Stimulated activated CD8-positive, alpha-beta memory T cell treated with anti-CD3 and anti-CD28 coated beads, Interleukin-4, amount 100 ng/mL, for 48 hours (primary cell): ENCODE measurements at regions not wholly inside any gene's neighbourhood (a gene's known extent, or its start where the extent isn't known, plus 50 kb on each side); places are given as distances from the start of the nearest gene placed in this dataset.
"Not testable (repeated sequence)": the region's sequence is repeated elsewhere in the genome, so short reads cannot be mapped to it uniquely, and the experiment has no call there.

ENCODE experiments used
- DNase-seq: peaks from one replicate; pipeline ENCODE4 v3.0.0-alpha.2; 2020

DNA sequence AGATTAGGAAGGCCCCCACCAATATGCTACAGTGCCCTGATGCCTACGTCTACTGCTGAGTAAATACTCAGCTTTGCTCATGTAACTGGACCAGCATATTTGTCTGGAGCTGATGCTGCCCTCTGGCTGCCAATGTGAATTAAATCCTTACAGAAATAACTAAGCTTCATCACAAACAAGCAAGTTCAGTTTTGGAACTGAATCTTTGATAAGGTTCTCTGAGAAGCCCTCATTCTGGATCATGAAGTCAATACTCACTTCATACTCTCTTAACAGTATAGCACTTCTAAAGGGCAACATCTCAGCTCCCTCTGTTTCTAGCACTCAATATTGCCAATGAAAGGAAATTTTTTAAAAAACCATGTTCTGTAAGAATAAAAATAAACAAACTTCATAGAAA lies 246.7 kb downstream of the ETV1 start:
- no peak for DNase-seq

DNA sequence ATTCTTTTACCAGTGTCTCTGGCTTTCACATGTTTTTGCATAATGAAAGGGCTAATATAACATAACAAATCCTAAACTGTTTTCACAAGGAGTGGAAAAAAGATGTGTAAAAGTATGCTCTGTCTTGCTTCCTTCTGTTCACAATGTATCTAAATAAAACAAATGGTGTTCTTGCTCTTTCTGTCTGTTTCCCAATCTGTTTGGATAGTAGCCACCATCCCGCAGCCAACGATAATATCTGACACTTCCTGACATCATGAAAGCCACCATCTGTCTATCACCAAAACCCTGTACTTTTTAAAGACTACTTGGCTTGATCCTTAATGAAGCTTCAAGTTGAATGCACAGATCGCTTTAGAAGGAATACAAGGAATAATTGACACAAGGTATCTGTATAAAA lies 246.2 kb downstream of the ETV1 start:
- DNase-seq = no peak

DNA sequence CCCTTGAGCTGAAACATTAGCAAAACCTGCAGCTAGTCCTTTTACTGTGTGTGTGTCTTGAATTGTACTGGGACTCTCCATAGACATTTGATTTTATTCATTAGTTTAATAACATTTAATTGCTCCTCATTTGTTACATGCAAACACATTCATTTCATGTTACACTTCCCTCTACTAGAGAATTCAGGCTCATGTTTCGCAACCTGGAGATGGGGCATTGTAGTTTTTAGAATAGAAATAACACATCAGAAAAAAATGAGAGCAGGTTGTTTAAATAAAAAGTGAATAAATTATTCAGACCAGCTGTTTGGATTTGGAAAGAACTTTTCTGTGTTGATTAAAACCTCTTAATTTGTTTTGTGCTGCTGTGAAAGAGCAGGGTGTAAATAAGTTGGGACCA lies 243.9 kb downstream of the ETV1 start:
- DNase-seq = no peak

DNA sequence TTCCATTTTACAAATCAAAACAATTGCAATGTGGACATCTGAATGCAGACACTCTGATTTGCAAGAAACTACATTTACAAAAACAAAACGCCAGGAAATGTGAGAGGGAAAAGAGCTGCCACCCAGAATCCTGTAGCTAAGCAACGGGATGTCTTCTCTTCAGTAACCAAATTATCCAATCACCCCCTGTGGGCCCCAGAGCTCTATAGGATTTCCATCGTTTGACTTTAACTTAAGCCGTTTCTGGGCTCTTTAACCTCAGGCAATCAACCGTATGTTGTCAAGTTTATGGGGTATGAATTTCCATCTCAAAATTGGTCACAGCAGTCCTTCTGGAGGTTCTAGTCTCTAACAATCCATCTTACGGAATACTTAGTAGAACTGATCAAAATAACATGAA lies 240.5 kb downstream of the ETV1 start:
- no peak for DNase-seq

DNA sequence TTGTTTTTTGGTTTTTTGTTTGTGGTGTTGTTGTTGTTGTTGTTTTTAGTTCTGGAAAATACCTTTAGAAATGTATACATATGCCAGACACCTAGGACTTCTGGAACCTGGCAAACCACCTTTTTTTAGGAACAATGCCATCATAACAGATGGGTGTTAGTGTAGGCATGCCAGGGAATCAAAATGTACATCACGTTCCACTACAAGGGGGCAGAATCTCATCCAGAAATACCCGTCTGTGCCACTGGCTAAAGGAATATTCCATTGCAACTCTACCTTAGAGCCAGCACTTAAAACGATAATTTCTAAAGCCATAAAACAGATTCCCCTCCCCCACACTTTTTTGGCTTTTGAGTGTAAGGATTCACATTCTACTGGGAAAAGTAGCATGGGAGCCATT lies 239.8 kb downstream of the ETV1 start:
- no peak for DNase-seq

DNA sequence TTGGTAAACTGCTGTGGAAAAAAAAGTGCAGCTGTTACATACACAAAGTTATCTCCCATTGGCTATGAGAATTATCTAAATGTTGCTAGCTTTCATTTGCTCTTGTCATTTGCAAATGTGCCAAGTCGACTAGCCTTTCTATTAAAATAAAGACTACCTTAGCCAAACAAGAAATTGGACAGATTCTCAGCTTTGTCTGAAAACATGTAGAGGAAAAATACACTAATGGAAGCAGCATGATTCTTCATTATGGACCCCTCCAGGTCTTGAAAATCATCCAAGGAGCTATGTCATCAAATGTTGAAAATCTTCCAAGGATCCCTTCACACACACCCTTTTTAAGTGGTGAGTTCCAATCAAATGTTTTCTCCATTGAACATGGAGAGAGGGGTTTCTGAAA lies 237.7 kb downstream of the ETV1 start:
- no peak for DNase-seq

DNA sequence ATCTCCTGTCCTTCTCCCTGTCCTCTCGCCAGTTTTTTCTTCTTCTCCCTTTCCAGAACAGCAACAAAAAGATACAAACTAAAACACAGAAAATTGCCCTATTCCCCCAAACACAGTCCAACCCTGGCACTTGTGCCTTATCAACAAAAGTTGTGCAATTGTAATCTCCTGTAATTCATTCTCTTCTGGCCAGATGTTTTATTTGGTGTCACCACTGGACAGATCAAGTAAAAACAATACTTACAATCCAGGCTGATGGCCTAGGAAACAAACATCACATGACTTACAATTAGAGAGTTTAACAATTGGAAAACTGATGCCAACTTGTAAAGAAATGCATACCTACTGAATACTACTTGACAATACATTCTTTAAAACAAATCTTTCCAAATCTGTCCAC lies 231.6 kb downstream of the ETV1 start:
- no peak for DNase-seq

DNA sequence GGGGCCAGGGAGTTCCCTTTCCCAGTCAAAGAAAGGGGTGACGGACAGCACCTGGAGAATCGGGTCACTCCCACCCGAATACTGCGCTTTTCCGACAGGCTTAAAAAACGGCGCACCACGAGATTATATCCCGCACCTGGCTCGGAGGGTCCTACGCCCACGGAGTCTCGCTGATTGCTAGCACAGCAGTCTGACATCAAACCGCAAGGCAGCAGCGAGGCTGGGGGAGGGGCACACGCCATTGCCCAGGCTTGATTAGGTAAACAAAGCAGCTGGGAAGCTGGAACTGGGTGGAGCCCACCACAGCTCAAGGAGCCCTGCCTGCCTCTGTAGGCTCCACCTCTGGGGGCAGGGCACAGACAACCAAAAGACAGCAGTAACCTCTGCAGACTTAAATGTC lies 223.6 kb downstream of the ETV1 start:
- not testable (repeated sequence) for DNase-seq

DNA sequence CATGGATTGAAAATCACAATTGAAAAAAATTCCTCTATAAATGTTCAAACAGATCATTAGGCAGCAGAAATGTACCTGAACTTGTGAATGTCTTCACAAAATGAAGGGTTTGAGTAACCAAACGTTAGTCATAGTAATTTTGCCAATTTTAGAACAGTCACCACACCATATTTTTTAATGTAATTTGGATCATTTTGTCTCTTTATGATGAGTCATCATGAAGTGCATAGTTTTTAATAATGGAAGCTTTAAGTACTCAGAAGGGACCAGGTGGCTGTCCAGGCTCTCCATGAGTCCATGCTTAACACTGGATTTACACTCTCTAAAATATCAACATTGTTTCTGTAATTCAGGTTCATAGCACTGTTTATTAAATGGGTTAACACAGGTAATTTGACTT lies 219.2 kb downstream of the ETV1 start:
- no peak for DNase-seq

DNA sequence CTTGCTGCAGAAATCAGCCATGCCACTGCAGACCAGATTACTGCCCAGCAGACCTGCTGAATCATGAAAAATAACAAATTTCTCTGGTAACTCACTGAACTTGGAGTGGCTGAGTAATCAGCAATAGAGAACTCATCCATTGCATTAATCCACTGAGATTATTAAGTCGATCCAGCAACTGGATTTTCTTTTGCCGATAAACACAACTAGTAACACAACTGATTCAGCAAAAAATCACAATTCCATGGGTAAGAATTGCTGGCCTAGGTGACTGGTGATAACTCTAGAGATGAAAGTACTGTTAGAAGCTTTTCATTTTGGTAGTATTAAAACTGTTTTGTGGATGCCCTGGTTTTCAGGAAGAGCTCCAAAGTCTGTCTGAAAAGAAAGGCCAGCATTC lies 214.5 kb downstream of the ETV1 start:
- DNase-seq = no peak

DNA sequence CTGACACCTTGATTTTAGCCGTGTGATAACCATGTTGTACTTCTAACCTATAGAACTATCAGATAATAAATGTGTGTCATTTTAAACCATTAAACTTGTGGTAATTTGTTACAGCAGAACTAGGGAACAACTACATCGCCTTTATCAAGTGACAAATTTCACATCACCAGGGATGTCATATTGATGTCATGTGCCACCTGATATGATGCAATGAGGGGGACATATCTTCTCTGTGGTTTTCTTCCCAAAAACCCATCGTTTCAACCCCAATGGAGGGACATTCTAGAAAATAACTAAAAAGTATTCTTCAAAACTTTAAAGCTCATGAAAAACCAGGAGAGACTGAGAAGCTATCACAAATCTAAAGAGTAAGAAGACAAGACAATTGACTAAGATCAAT lies 212.2 kb downstream of the ETV1 start:
- DNase-seq = no peak

DNA sequence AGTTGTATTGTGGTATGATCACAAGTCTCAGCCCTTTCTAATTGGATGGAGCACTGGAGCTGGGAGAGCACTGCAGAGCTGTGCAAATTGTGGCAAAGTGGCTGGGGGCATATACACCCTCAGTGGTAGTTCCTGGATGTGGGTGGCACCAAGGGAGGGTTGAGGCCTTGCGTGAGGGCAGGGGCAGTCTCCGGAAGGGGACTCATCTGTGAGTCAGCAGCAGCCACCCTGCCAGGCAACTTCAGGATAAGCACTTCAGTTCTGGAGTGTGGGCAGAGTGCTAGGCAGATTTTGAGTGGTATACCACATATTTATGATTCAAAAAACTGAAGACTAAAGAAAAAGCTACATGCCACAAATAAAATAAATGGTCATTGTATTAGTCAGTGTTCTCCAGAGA lies 210.5 kb downstream of the ETV1 start:
- DNase-seq = peak; percentile 24

DNA sequence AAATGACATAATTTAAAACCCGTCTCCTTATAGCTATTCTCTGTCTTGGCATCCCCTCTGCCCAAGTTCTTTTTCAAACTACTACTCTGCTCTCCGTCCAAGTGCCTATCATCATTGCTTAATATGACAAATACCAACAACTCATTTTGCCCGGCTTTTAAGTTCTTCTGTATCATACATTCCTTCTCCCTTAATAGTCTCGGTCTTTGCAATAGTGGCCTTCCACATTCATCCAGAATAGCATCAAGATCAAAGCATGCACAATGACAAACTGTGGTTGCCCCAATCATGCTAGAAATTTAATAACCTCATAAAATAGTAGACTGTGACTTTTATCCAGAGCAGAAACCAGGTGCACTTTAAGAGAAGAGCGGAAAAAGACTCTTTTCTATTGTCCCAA lies 198.9 kb downstream of the ETV1 start:
- DNase-seq = no peak

DNA sequence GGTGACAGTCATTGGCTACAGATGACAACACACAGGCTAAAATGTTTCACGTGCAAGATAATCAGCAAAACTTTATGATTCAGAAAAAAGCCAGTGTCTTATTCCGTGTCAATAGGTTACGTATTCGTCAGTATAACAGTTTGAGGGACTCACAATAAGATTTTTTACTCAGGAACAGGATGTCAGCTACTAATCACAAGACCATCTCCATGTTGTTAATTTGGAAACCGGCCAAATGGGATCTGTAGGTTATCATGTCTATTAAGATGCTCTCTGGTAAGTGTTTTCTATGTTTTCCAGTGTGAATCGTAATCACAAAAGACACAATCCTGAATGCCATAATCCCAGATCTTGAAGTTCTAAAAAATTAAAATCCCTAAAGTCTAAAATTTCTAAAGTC lies 197.3 kb downstream of the ETV1 start:
- no peak for DNase-seq

DNA sequence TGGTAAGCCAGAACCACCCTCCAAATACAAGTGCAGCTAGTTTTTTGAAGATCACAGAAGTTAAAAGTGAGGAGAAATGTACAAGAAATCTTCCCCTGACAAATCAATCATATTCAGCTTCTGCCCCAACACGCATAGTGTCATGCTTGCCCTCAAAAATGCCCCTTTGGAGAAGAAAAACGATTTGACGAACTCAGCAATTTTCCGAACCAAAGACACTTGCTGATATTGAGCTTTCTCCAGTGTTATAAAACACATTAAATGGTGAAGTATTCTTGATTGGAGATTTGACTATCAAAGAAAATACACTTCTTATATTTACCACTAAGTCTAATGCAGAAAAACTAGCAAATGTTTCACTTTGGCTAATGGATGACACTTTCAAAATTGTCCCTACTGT lies 195.5 kb downstream of the ETV1 start:
- DNase-seq = no peak

DNA sequence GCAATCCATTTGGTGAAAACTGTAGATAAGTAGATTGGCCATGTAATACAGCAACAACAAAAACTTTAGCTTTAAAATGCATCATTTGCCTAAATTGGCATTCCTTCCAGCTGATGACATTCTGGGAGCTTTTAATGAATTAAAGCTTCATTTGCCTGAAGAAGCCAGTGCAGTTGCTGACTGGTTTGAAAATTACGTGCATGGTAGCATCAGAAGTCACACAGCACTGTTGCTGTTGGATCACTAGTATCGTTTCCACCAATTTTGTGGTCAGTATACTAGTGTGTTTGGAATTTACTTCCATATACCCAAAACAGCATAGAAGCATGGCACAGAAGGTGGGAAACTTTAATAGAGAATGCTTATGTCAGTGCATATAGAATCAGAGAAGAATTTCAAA lies 194.9 kb downstream of the ETV1 start:
- DNase-seq = no peak

DNA sequence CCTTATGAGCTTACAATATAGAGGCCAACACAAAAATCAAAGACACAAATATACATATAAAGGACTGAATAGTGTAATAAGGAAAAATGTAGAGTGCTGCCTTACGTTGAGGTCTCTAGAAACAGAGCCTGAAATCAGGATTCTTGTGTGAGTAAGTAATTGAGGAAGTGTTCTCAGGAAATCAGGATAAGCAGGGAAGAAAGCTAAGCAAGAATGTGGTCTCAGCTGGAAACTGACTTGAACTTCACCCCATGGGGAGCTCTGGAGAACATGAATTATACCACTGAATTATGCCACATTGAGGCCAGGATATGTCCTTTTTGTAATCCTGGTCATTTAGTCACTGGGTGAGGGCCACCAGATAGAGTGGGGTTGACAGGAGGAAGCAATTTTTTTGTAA lies 191.9 kb downstream of the ETV1 start:
- no peak for DNase-seq

DNA sequence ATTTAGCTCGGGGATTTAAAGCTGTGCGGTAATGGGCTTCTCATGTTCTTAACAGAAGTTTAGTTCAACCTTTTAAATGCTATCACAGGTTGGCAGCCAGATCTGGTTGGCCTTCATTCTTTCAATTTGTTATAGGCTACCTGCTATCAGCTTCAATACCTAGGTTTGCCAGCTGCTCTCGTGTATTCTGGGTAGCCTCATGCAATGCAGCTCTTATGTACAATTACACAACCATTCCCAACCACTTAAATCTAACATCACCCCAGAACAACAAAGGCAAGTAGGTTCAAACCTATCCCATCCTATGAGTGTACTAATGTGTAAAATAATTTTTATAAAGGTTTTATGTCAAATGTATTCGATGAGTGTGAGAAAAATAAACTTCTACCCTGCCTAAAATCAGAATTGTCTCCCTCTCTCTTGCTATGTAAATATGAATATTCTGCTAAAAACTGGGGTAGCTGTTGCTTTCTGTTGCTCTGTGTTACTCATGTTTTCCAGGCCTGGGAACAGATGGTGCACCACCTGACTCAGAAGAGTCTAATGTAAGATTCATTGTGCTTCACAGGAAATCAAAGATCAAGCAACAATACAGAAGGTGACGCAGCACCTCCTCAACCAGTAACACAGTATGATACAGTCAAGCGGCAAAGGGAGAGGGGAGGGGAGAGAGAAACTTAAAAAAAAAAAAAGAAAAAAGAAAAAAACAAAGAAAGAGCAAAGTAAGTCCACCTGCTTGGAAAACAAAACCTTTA lies 188.6 kb downstream of the ETV1 start:
- DNase-seq = no peak

DNA sequence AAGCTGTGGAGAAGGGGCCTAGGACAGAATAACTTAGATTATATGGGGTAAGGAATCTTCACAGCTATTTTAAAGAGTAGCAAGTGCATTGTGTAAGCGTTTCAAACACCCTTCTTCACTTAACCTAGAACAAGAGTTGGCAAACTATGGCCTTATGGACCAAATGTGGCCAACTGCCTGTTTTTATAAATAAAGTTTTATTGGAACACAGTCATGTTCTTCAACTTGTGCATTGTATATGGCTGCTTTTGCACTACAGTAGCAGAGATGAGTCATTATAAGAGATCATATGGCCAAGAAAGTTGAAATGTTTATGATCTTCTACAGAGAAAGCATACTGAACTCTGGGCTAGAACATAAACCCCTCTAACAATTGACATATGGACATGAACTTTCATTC lies 187.8 kb downstream of the ETV1 start:
- no peak for DNase-seq

DNA sequence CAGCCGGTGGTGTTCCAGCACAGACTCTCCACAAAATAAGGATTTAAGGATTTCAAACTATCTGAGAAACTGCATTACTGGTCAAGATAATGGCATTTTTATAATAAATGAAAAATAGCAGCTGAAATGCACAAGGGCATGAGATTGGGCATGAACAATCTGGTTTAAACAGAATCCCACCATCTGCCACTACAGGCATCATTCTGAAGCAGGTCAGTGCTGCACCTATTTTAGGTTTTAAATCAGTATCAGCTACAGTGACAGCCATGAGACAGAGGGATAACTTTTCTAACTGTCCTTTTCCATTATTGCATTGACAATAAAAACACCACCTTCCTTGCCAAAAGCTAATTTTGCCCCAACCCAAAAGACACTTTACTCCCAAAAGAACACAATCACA lies 186.8 kb downstream of the ETV1 start:
- DNase-seq = no peak

DNA sequence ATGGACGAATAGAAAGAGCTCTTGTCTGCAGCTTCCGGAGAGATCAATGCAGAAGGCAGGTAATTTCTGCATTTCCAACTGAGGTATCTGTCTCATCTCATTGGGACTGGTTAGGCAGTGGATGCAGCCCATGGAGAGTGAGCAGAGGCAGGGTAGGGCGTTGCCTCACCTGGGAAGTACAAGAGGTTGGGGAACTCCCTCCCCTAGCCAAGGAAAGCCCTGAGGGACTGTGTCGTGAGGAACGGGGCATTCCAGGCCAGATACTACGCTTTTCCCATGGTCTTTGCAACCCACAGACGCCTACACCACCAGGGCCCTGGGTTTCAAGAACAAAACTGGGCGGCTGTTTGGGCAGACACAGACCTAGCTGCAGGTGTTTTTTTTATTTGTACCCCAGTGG lies 186.3 kb downstream of the ETV1 start:
- DNase-seq = no peak

DNA sequence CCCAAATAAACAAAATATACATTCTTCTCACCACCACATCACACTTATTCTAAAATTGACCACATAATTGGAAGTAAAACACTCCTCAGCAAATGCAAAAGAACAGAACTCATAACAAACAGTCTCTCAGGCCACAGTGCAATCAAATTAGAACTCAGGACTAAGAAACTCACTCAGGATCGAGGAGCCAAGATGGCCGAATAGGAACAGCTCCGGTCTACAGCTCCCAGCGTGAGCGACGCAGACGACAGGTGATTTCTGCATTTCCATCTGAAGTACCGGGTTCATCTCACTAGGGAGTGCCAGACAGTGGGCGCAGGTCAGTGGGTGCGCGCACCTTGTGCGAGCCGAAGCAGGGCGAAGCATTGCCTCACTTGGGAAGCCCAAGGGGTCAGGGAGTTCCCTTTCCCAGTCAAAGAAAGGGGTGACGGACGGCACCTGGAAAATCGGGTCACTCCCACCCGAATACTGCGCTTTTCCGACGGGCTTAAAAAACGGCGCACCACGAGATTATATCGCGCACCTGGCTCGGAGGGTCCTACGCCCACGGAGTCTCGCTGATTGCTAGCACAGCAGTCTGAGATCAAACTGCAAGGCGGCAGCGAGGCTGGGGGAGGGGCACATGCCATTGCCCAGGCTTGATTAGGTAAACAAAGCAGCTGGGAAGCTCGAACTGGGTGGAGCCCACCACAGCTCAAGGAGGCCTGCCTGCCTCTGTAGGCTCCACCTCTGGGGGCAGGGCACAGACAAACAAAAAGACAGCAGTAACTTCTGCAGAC lies 183.2 kb downstream of the ETV1 start:
- DNase-seq = not testable (repeated sequence)

DNA sequence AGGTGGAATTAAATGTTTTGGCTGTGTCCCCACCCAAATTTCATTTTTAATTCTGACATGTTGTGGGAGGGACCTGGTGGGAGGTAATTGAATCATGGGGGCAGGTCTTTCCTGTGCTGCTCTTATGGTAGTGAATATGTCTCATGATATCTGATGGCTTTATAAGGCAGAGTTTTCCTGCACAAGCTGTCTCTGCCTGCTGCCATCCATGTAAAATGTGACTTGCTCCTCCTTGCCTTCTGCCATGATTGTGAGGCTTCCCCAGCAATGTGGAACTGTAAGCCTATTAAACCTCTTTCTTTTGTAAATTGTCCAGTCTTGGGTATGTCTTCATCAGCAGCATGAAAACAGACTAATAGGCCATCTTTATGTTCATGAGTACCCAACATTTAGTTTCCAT lies 172.2 kb downstream of the ETV1 start:
- DNase-seq = not testable (repeated sequence)

DNA sequence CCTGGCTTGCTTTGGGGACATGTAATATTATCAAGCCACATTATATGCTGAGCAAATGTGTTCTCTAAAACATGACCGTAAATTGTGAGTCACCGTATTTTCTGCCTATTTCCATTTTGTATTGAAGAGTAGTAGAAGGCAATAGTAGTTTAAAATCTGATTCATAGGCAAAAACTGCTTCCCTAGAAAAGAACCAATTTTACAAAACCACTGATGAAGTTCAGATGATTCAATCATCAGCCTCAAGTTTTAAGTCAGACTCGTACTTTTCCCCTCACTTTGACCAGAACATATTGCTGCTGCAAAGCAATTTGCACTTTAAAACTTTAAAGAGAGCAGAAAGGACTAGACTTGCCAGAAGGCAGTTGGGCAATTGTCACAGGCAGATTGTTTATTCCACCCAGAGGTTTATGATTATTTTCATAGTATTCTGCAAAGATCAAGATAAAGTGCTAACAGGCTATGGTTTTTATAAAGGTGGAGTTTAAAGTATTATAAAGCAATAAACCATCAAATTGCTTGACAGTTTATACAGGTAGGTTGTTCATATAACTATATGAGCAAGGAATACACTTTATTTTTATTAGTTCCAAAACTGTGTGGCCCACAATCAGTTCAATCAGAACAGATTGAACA lies 168.2 kb downstream of the ETV1 start:
- no peak for DNase-seq
